Suppressor macrophage treated with lipopolysaccharide for 1 hour (primary cell): ENCODE measurements at regions not wholly inside any gene's neighbourhood (a gene's known extent, or its start where the extent isn't known, plus 50 kb on each side); places are given as distances from the start of the nearest gene placed in this dataset.
A peak's percentile ranks its signal among the peaks of the same experiment; 100 is the strongest.
"Not testable (repeated sequence)": the region's sequence is repeated elsewhere in the genome, so short reads cannot be mapped to it uniquely, and the experiment has no call there.

Experiments
- DNase-seq, 3 donors: peaks; one replicate each; pipeline ENCODE4 v3.0.0-alpha.2; 2020 to 2022

DNA sequence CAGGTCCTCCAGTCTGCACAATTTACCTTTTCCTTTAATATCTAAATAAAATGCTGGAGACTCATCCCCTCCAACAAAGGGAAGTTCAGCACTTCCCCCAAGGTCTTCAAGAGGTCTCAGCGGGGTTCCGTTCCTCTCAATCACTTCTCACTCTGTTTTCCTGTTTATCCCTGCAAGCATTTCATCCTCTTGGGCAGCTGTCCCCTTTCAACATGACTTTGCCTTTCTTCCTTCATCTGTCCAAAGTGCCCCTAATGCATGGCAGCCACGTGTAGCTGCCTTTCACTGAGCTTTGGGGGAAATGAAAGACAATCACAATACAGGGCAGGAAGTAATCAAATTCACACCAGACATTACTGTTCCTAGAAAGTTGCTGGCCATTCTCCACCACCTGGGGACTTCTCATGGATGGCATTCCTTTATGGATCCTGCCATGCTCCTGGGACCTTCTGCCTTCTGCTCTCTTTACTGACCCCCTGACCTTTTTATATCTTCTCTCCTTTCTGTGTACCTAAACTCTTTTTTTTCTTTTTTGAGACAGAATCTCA, 79.7 kb upstream of the USP9X start:
- peak; percentile 7 to 24 (median 23) for DNase-seq

DNA sequence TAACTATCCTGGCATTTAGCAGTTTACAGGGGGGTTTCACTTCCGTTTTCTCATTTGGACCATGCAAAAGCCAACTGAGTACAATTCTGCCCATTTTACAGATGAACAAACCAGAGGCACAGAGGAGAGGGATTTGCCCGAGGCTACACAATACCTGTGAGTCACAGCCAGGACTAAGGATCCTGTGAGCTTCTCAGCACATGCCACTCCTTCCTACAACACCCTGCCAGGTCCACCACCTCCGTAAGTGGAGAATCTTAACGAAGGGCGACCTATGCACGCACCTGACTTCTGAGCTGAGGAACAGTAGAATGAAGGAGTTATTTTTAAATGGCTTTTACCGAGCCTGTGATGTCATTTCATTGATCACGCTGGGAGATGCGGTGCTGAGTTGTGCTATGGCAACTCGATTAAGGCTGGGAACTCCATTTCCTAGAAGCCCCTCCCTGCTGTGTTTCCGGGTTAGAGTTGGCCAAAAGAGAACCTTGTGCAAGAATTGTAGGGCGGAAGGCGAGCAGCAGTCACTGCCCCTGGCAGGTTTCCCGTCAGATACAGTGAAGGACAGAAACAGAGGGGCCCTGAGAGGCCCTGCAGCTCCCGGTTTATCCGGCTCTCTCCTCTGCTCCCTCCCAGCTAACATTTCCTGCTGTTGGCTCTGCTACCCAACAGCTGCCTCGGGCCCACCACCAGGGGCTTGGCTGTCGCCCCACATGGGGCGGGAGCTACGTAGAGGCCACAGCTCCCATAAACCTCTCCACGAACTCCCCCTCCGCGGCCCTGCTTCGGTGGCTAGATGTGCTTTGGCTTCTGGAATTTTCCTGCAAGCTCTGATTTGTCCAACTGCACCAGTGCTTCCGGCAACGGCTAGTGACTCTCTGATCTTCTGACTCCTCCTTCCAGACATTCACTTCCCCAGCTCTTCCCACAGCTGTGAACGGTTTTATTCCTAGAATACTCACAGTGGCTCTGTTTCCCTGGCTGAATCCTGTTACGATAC, 75.1 kb upstream of the USP9X start:
- DNase-seq = peak; percentile 68 to 87 (median 73)

GRCh38 chrX:41014776-41015360, 70.4 kb upstream of the USP9X start:
- peak in 1 of 3 donors; percentile 12 for DNase-seq

- not testable (repeated sequence) for DNase-seq
These were observed 67.5 kb upstream of the USP9X start for GRCh38 chrX:41017785-41018184.

DNA sequence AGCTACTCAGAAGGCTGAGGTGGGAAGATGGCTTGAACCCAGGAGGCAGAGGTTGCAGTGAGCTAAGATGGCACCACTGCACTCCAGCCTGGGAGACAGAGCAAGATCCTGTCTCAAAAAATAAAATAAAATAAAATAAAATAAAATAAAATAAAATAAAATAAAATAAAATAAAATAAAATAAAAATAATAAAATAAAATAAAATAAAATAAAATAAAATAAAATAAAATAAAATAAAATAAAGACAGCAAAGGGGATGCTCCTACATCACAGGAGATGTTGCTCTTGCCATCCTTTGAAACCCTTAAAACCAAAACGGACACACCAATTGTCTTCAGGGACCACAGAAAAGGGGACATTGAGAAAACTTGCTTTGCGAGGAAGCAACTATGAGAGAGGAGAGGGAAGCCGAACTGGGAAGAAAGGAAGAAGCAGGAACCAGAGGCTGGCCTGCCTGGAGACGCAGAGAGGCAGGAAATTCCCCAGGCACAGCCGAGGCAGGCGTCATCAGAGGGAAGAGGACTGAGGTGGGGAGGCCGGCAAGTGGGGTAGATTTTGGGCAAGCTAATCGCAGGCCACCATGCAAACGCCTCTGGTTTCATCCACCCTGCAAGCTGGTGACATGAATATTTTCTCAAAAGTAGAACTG, 66.7 kb upstream of the USP9X start:
- peak in 1 of 3 donors; percentile 3 for DNase-seq

DNA sequence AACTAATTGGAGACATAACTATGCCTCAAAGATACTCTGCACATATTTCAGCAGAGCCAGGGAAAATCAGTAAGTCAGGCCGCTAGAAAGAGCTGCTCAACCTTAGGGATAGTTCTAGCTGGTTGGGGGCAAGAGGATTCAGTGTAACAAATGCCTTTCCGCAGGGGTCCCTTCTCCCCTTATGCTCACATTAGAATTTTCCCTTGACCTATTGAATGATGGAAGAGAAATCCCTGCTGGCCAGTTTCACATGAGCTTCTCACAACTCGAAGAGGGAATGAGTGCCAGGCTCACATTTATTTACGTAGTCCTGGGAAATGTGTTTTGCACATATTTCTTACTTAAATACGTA, 66.2 kb upstream of the USP9X start:
- DNase-seq = no peak

- DNase-seq = peak in 2 of 3 donors; percentile 48 to 63
These were observed 62.7 kb upstream of the USP9X start for GRCh38 chrX:41022566-41022965.

DNA sequence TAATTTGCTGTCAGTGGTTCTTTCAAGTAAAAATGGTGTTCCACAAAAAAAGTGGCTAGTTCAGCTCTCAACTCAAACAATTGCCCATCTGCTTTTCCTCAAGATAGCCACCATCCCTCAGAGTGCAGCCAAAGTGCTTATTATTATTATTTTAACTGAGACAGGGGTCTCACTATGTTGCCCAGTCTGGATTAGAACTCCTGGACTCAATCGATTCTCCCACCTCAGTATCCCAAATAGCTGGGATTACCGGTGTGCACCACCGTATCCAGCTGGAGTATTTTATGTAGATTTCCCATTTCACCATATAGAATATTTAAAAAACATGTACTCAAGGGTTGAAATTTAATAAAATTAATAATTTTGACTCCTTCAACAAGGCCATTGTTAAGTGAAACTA, 62.1 kb upstream of the USP9X start:
- DNase-seq = no peak

- DNase-seq = not testable (repeated sequence)
These were observed 60.9 kb upstream of the USP9X start for GRCh38 chrX:41024335-41024734.

DNA sequence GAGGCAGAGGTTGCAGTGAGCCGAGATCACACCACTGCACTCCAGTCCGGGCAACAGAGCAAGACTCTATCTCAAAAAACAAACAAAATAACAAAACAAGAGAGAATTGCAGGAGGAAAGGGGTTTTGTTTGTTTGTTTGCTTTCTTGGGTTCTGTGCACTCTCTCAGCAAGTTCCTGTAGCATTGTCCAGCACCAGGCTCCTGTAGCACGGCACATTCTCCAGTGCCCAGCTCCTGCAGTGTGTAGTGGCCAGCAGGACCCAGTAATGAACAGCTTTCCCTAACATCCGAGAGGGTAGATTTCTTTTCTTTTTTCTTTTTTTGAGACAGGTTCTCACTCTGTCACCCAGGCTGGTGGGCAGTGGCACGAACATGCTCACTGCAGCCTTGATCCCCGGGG, 60.5 kb upstream of the USP9X start:
- DNase-seq = no peak

DNA sequence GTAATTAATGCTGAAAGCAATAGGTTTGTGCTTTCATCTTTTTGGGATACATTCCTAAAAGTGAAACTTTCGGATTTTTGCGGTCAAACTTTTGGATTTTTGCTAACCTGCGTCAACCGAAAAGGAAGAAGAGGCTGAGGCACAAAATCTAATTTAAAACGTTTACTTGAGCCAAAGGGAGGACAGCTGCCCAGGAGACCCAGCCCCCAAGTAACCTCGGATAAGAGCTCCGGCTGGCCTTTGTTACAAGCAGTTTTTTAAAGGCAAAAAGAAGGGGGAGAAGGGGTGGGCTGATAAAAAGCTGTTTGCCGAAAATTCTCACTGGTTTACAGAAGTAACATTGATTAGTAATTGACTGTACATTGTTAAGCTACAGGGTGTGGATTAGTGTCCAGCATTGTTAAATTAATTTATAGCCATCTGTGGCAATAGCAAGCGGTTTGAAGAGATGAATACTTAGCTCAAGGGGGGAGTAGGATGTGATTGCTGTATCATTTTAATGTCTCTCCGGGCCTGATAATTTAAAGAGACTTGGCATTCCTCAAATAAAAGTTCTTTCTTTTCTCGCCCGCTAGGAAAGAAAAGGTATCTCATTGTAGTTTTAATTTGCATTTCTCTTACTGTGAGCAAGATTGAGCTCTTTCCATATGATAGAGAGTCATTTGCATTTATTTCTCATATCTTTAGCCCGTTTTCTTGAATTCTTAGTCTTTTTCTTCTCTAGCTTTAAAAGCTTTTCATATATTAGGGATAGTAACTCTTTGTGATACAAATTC, 59.1 kb upstream of the USP9X start:
- DNase-seq = no peak

- no peak for DNase-seq
These were observed 58.6 kb upstream of the USP9X start for GRCh38 chrX:41026702-41027078.

GRCh38 chrX:41029332-41029731, 55.9 kb upstream of the USP9X start:
- DNase-seq = peak in 1 of 3 donors; percentile 5

DNA sequence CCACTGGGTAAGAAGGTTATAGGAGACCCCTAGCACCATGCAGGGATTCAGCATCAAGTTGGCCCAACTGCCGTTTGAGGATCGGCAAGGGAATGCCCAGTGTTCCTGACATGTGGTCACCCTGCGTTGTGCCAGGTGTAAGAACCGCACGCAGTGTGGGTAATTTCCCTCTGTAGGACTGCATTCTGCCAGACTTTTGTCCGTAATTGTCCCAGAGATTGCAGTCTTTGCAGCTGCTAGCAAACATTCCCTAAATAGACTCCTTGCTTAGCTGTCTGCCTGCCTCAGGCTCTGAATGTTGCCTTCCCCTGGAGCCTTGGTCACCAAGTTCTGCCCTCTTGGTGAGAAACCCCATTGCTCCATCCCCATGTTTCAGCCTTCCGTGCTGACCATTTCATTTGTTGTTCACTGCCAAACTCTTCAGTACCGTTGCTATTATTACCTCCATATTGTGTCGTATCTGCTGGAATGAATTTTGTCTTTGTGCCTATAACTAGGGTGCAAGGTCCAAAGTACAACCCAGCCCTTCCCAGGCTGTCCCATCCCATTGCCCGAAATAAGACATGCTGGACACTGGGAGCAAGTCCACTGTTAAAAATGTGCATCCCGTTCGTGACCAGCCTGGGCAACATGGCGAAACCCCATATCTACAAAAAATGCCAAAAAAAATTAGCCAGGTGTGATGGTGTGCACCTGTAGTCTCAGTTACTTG, 53.8 kb upstream of the USP9X start:
- DNase-seq = no peak

GRCh38 chrX:41033299-41033698, 51.9 kb upstream of the USP9X start:
- peak in 1 of 3 donors; percentile 25 for DNase-seq

DNA sequence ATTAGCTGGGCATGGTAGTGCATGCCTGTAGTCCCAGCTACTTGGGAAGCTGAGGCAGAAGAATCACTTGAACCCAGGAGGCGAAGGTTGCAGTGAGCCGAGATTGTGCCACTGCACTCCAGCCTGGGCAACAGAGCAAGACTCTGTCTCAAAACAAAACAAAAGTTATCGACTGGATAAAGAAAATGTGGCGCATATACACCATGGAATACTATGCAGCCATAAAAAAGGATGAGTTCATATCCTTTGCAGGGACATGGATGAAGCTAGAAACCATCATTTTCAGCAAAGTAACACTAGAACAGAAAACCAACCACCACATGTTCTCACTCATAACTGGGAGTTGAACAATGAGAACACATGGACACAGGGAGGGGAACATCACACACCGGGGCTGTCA, 50.3 kb upstream of the USP9X start:
- not testable (repeated sequence) for DNase-seq
